ENCODE measurements at regions not wholly inside any gene's neighbourhood (a gene's known extent, or its start where the extent isn't known, plus 50 kb on each side); places are given as distances from the start of the nearest gene placed in this dataset.

- Histone ChIP-seq H3K9ac (ENCODE audit: low read length) (peak overlapping the region; percentile 54), H3K36me3 (ENCODE audit: low read length) (no peaks in the 10 kb centered on the region), H3K4me2 (ENCODE audit: low read depth, low read length, poor library complexity, severe bottlenecking) (peak overlapping the region; percentile 58), H3K27ac (ENCODE audit: low read depth, low read length) (peak overlapping the region; percentile 87), H4K20me1 (ENCODE audit: low read depth, low read length) (no peaks in the 10 kb centered on the region), H3K27me3 (ENCODE audit: low read length) (no peaks in the 10 kb centered on the region), H3K9me3 (ENCODE audit: insufficient read depth, low read length) (no peaks in the 10 kb centered on the region), H2AFZ (ENCODE audit: low read depth, low read length, severe bottlenecking) (no peak overlapping the region), H3F3A (ENCODE audit: insufficient read depth) (peaks cover 63% of the 10 kb centered on the region), H3K4me3 (ENCODE audit: insufficient read depth, low read length, poor library complexity, severe bottlenecking) (peak overlapping the region; percentile 48), H3K79me2 (ENCODE audit: insufficient read depth, low read length) (no peaks in the 10 kb centered on the region), H3K9me2 (replicated peaks; ENCODE audit: insufficient read depth, low read length) (no peaks in the 10 kb centered on the region)
- TF ChIP-seq CTCF (IDR thresholded peaks at IDR 0.05; ENCODE audit: insufficient read depth, low read length, poor library complexity, severe bottlenecking) = no peak
- no peak for TF ChIP-seq EZH2phosphoT487 (conservative IDR thresholded peaks at IDR 0.05; ENCODE audit: low read length)
Measured at GRCh38 chr6:26215585-26216358, 128.5 kb downstream of the HFE start.

DNA sequence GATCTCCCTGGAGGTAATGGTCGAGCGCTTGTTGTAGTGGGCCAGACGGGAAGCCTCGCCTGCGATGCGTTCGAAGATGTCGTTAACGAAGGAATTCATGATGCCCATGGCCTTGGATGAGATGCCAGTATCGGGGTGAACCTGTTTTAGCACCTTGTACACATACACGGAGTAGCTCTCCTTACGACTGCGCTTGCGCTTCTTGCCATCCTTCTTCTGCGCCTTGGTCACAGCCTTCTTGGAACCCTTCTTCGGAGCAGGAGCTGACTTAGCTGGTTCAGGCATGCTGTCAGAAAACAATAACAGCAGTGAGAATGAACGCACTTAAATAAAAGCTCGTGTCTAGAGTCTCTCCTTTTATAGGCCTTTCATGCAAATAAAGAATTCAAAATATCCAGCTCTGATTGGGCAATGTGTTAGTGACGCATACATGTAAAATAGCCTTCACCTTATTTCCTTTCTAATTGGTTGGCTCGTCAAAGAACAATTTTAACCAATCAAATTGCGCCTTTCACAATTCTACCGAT lies 129.2 kb downstream of the HFE start:
- no peaks in the 10 kb centered on the region for H3K36me3 ChIP-seq (ENCODE audit: low read length)
- peak overlapping the region; percentile 48 for H3K4me3 ChIP-seq (ENCODE audit: insufficient read depth, low read length, poor library complexity, severe bottlenecking)
- peak overlapping the region; percentile 58 for H3K4me2 ChIP-seq (ENCODE audit: low read depth, low read length, poor library complexity, severe bottlenecking)
- H3K9me3 ChIP-seq (ENCODE audit: insufficient read depth, low read length) = no peaks in the 10 kb centered on the region
- H4K20me1 ChIP-seq (ENCODE audit: low read depth, low read length) = no peaks in the 10 kb centered on the region
- H3K79me2 ChIP-seq (ENCODE audit: insufficient read depth, low read length) = no peaks in the 10 kb centered on the region
- no peaks in the 10 kb centered on the region for H3K9me2 ChIP-seq (replicated peaks; ENCODE audit: insufficient read depth, low read length)
- no peaks in the 10 kb centered on the region for H3K27me3 ChIP-seq (ENCODE audit: low read length)
- H3K27ac ChIP-seq (ENCODE audit: low read depth, low read length) = peak overlapping the region; percentile 87
- peak overlapping the region; percentile 54 for H3K9ac ChIP-seq (ENCODE audit: low read length)
- peaks cover 66% of the 10 kb centered on the region for H3F3A ChIP-seq (ENCODE audit: insufficient read depth)
- TF ChIP-seq CTCF (IDR thresholded peaks at IDR 0.05; ENCODE audit: insufficient read depth, low read length, poor library complexity, severe bottlenecking) (no peak), EZH2phosphoT487 (conservative IDR thresholded peaks at IDR 0.05; ENCODE audit: low read length) (no peak)
- no peak overlapping the region for H2AFZ ChIP-seq (ENCODE audit: low read depth, low read length, severe bottlenecking)

- H4K20me1 ChIP-seq (ENCODE audit: low read depth, low read length) = no peaks in the 10 kb centered on the region
- peak; percentile 20 for TF ChIP-seq CTCF (IDR thresholded peaks at IDR 0.05; ENCODE audit: insufficient read depth, low read length, poor library complexity, severe bottlenecking)
- no peak for TF ChIP-seq EZH2phosphoT487 (conservative IDR thresholded peaks at IDR 0.05; ENCODE audit: low read length)
- peak overlapping the region; percentile 38 for H3K4me3 ChIP-seq (ENCODE audit: insufficient read depth, low read length, poor library complexity, severe bottlenecking)
- H3K27me3 ChIP-seq (ENCODE audit: low read length) = no peaks in the 10 kb centered on the region
- H3F3A ChIP-seq (ENCODE audit: insufficient read depth) = peaks cover 60% of the 10 kb centered on the region
- H3K4me2 ChIP-seq (ENCODE audit: low read depth, low read length, poor library complexity, severe bottlenecking) = peak overlapping the region; percentile 55
- no peaks in the 10 kb centered on the region for H3K9me3 ChIP-seq (ENCODE audit: insufficient read depth, low read length)
- no peaks in the 10 kb centered on the region for H3K9me2 ChIP-seq (replicated peaks; ENCODE audit: insufficient read depth, low read length)
- H3K36me3 ChIP-seq (ENCODE audit: low read length) = no peaks in the 10 kb centered on the region
- peak overlapping the region; percentile 48 for H3K9ac ChIP-seq (ENCODE audit: low read length)
- no peak overlapping the region for H2AFZ ChIP-seq (ENCODE audit: low read depth, low read length, severe bottlenecking)
- H3K27ac ChIP-seq (ENCODE audit: low read depth, low read length) = peak overlapping the region; percentile 87
- H3K79me2 ChIP-seq (ENCODE audit: insufficient read depth, low read length) = no peaks in the 10 kb centered on the region
Measured at GRCh38 chr6:26216886-26217713, 129.9 kb downstream of the HFE start.

Measured in SU-DHL-6 (cell line).